Transverse colon (tissue), 4 donors: ENCODE measurements at regions not wholly inside any gene's neighbourhood (a gene's known extent, or its start where the extent isn't known, plus 50 kb on each side); places are given as distances from the start of the nearest gene placed in this dataset.
A peak's percentile ranks its signal among the peaks of the same experiment; 100 is the strongest.

Experiments
- DNase-seq: peaks from one replicate; pipeline ENCODE4 v3.0.0-alpha.2; 2019
- H3K27ac ChIP-seq, 4 donors: fragments of 200-600 bp; sonication (generic); 2 replicates each; pipeline ENCODE4 v1.5.1; 2016 to 2018; ENCODE audit warnings: inconsistent platforms in 4 of 4
- H3K27me3 ChIP-seq: fragments of 200-600 bp; sonication (generic); 2 replicates; pipeline ENCODE4 v1.5.1; 2017; ENCODE audit warnings: inconsistent platforms
- H3K36me3 ChIP-seq, 4 donors: fragments of 200-600 bp; sonication (generic); 2 replicates each; pipeline ENCODE4 v1.5.1; 2017 to 2019; ENCODE audit warnings: inconsistent platforms in 4 of 4
- H3K4me1 ChIP-seq, 4 donors: fragments of 200-600 bp; sonication (generic); 2 replicates each; pipeline ENCODE4 v1.5.1; 2017 to 2020; ENCODE audit warnings: inconsistent platforms in 4 of 4
- H3K4me3 ChIP-seq, 4 donors: fragments of 200-600 bp; sonication (generic); 1 replicate in 1 of 4; 2 replicates in 3 of 4; pipeline versions ENCODE4 v1.5.1 to v1.6.1; 2017 to 2019; ENCODE audit warnings: inconsistent platforms in 4 of 4
- H3K9me3 ChIP-seq, 2 donors: fragments of 200-600 bp; sonication (generic); 2 replicates each; pipeline ENCODE4 v1.5.1; 2017 to 2019; ENCODE audit warnings: inconsistent platforms in 2 of 2
- CTCF ChIP-seq, 5 experiments: fragments of 200-600 bp in 3 of 5; fragments of 450-650 bp in 2 of 5; sonication (generic) in 3 of 5; IDR thresholded peaks; 1 replicate in 2 of 5; 2 replicates in 3 of 5; pipeline ENCODE4 v1.5.1; 2016 to 2017; ENCODE audit warnings: antibody characterized with exemption in 5 of 5, inconsistent platforms in 3 of 5, mild to moderate bottlenecking in 2 of 5, moderate library complexity in 1 of 5
- EP300 ChIP-seq: sonication (generic); formaldehyde crosslinking; IDR thresholded peaks from one replicate; pipeline ENCODE4 v1.6.1; 2017; ENCODE audit warnings: antibody characterized with exemption, low read depth
- POLR2A ChIP-seq: fragments of 450-650 bp; IDR thresholded peaks from one replicate; pipeline ENCODE4 v1.6.1; 2016; ENCODE audit warnings: antibody characterized with exemption, mild to moderate bottlenecking, moderate library complexity
- POLR2AphosphoS5 ChIP-seq, 3 donors: sonication (generic); formaldehyde crosslinking; IDR thresholded peaks; one replicate each; pipeline ENCODE4 v1.6.1; 2016; ENCODE audit warnings: antibody characterized with exemption in 3 of 3
- WGBS, 2 donors: methylation state at CpG; one replicate each; pipeline ENCODE4 v1.1.5; 2018; ENCODE audit warnings: low coverage in 1 of 2; 5-methylcytosine and 5-hydroxymethylcytosine counted together
- in situ Hi-C, 4 donors: fragments of 200-750 bp; cut with MboI; loops; one replicate each; pipeline versions ENCODE4 v1.15.0 to v1.15.1; 2017; ENCODE audit warnings: low sequenced_read_pairs in 3 of 4, low pct_ligation_motif_present in 1 of 4, low pct_unique_long_range_greater_than_20kb in 1 of 4
- intact Hi-C: fragments of 100-400 bp; cut with DNase I; formaldehyde crosslinking; loops from one replicate; pipeline ENCODE4 v1.15.1; 2023; ENCODE audit warnings: low total_unique reads

DNA sequence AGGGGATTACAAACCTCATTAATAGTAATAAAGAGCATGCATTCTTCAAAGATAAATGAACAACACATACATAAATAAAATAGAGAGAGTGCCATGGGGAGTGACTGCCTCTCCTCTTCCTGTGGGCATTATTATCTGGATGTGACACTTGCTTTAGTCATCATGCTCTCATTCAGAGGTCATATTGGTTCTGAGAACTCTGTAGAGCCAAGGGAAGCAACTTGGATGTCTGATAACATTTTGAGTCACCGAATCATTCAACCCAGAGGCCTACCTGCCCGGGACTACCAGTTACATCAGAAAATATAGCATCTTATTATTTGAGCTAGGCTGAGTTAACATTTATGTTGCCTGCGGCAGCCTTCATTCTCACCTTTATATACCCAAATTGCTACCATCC, 489.5 kb downstream of the STIM2 start:
- intact Hi-C loops = no loop called here
- Histone ChIP-seq H3K27ac (no peak overlapping the region), H3K36me3 (no peaks in the 10 kb centered on the region), H3K4me3 (no peak overlapping the region), H3K4me1 (no peaks in the 10 kb centered on the region), H3K9me3 (no peaks in the 10 kb centered on the region), H3K27me3 (no peaks in the 10 kb centered on the region)
- DNase-seq = no peak
- TF ChIP-seq EP300 (no peak), CTCF (IDR thresholded peaks at IDR 0.05) (no peak), POLR2AphosphoS5 (IDR thresholded peaks at IDR 0.05) (no peak), POLR2A (no peak)
- WGBS, 2 donors = 76 to 84% methylated on average over 3 of the region's 3 CpGs
- in situ Hi-C loops = no loop called here

DNA sequence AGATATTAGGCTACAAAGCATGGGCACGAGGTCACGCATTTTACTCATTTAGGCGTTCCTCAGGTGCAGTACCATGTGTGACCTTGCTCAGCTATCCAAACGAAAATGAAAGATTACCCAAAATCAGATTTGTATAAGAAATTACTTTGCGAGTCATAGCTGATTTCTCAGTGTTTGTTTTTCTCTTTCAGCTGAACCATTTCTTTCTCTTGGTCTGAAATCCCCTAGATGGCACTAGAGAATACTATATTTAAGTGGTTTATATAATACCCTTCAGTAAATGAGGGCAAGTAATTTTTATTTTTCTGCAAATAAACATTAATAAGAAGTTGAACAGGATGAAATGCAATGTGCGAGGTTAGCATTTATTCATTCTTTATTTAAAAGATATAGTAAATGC, 496.6 kb downstream of the STIM2 start:
- no peak for TF ChIP-seq POLR2AphosphoS5 (IDR thresholded peaks at IDR 0.05)
- no peak for TF ChIP-seq EP300
- no peak for TF ChIP-seq POLR2A
- peak in 1 of 5 experiments; percentile 29 for TF ChIP-seq CTCF (IDR thresholded peaks at IDR 0.05)
- WGBS, 2 donors = 52 to 55% methylated on average over 6 of the region's 6 CpGs
- Histone ChIP-seq H3K27me3 (no peaks in the 10 kb centered on the region), H3K9me3 (no peaks in the 10 kb centered on the region), H3K4me3 (no peak overlapping the region), H3K4me1 (no peaks in the 10 kb centered on the region), H3K36me3 (no peaks in the 10 kb centered on the region), H3K27ac (no peak overlapping the region)
- intact Hi-C loops = no loop called here
- no peak for DNase-seq
- in situ Hi-C loops = no loop called here

- intact Hi-C loops (no loop called here), in situ Hi-C loops (no loop called here)
- TF ChIP-seq POLR2A (no peak), POLR2AphosphoS5 (IDR thresholded peaks at IDR 0.05) (no peak), EP300 (no peak), CTCF (IDR thresholded peaks at IDR 0.05) (no peak)
- no peaks in the 10 kb centered on the region for H3K9me3 ChIP-seq
- no peak overlapping the region for H3K27ac ChIP-seq
- H3K4me1 ChIP-seq = no peaks in the 10 kb centered on the region
- 44 to 53% methylated on average over 2 of the region's 2 CpGs for WGBS, 2 donors
- DNase-seq = no peak
- no peak overlapping the region for H3K4me3 ChIP-seq
- no peaks in the 10 kb centered on the region for H3K36me3 ChIP-seq
- H3K27me3 ChIP-seq = no peaks in the 10 kb centered on the region
These were observed 497.6 kb downstream of the STIM2 start for GRCh38 chr4:27358269-27358668.

DNA sequence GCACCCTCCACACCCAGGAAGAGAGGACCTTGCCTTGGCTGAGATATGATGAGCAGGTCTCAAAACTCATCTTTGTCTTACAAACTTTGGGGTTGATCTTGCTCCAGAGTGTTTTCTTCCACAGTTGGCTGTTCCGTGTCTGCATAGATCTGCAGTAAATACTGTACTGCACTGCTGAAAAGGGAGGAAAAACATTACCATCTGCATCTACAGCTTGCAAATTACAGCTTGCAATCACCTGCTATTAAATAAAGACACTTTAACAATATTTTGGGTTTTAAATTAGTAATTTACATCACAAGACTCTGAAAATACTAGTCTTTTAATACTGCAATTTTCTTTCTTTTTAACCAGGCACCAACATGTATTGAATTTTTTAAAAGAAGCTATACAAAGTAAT, 499.5 kb downstream of the STIM2 start:
- TF ChIP-seq POLR2A = no peak
- TF ChIP-seq EP300 = no peak
- TF ChIP-seq POLR2AphosphoS5 (IDR thresholded peaks at IDR 0.05) = no peak
- no peak for TF ChIP-seq CTCF (IDR thresholded peaks at IDR 0.05)
- no peak overlapping the region for H3K4me3 ChIP-seq
- no peak overlapping the region for H3K27ac ChIP-seq
- intact Hi-C loops = no loop called here
- H3K36me3 ChIP-seq = no peaks in the 10 kb centered on the region
- no peaks in the 10 kb centered on the region for H3K4me1 ChIP-seq
- WGBS, 2 donors = 68% methylated on average over 1 of the region's 1 CpG; no CpG with 5 or more reads in 1 of the 2 donors
- H3K27me3 ChIP-seq = no peaks in the 10 kb centered on the region
- in situ Hi-C loops = no loop called here
- H3K9me3 ChIP-seq = no peaks in the 10 kb centered on the region
- DNase-seq = no peak
